ENCODE measurements at regions not wholly inside any gene's neighbourhood (a gene's known extent, or its start where the extent isn't known, plus 50 kb on each side); places are given as distances from the start of the nearest gene placed in this dataset.

DNA sequence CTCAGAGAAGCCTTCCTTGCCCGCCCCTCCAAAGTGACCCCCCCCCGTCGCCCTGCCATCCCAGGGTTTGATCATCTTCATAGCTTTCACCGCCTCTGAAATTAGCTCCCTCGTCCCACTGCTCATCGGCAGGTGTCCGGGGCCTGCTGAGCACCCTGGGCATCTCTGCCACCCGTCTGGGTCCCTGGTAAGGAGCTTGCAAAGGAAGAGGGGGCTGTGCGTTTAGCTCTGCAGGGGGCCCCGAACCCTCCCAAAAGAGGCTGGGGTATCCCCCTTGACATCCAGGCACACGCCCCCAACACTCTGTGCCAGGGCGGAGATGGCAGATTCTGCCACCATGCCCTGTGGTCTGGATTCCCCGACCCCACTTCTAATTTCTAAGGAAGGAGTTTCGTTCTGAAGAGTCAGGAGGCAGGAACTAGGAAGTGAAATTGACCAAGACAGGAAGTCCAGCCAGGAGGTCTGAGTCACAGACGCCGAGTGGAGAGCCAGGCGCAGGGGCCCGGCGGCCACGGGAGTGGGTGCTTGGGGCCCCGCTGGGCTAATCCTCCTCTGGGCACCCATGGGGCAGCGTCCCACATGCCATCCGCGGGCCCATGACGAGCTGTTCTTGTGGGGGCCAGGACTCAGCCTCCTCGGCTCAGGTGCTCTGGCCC lies 95.7 kb downstream of the RFLNA start:
- H3K27ac ChIP-seq: peak overlapping the region; percentile 90 to 96
- intact Hi-C loops (cut with DNase I; ENCODE audit: low total_unique reads): no loop called here
- H3K4me1 ChIP-seq: peaks cover 10 to 98% (median 93%) of the 10 kb centered on the region in 4 donors
- peak; percentile 78 to 87 for DNase-seq
- TF ChIP-seq CTCF (IDR thresholded peaks at IDR 0.05): no peak
- peaks cover 0 to 14% (median 8%) of the 10 kb centered on the region in 3 donors for H3K36me3 ChIP-seq
- H3K9me3 ChIP-seq: no peaks in the 10 kb centered on the region
- H3K27me3 ChIP-seq: no peaks in the 10 kb centered on the region
- no peak overlapping the region for H3K4me3 ChIP-seq

DNA sequence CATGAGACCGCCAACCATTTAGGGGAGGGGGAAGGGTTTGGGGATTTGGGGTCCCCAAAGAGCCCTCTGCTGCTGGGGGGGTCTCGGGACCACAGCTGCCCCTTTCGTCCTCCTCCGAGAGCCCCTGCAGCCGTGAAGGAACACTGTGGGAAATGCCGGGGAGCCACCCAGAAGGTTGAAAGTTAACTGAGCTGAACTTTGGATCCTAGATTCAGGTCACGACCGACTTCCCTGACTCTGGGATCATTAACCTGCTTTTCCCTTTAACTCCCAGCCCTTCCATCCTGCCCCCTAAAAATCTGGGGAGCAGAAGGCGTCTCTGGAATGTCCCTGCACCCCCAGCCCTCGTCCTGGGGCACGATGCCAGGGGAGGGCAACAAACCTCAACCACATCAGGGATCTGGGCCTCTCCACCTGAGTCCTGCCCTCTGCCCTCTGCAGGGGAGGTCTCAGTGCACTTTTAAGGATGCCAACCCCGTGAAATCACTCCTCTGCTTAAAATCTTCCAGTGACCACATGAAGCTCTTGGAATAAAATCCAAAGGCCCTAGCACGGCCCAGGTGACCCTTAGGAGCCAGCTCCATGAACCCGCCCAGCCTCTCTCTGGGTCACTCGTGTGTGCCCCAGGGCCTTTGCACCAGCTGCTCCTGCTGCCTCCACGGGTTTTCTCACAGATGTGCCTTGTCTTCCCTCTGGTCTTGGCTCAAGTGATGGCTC lies 95.0 kb downstream of the RFLNA start:
- no peak for DNase-seq
- Histone ChIP-seq H3K4me3 (peak overlapping the region; percentile 59 to 64), H3K36me3 (peaks cover 0 to 16% (median 15%) of the 10 kb centered on the region in 3 donors), H3K27me3 (no peaks in the 10 kb centered on the region), H3K9me3 (no peaks in the 10 kb centered on the region), H3K4me1 (peaks cover 10 to 98% (median 92%) of the 10 kb centered on the region in 4 donors), H3K27ac (peak overlapping the region; percentile 90 to 96)
- no peak for TF ChIP-seq CTCF (IDR thresholded peaks at IDR 0.05)
- intact Hi-C loops (cut with DNase I; ENCODE audit: low total_unique reads): loop anchor here (5.0 to 10.0 kb wide), 2 partner anchors 32 to 375 kb away; no protein-coding TSS in a partner anchor

DNA sequence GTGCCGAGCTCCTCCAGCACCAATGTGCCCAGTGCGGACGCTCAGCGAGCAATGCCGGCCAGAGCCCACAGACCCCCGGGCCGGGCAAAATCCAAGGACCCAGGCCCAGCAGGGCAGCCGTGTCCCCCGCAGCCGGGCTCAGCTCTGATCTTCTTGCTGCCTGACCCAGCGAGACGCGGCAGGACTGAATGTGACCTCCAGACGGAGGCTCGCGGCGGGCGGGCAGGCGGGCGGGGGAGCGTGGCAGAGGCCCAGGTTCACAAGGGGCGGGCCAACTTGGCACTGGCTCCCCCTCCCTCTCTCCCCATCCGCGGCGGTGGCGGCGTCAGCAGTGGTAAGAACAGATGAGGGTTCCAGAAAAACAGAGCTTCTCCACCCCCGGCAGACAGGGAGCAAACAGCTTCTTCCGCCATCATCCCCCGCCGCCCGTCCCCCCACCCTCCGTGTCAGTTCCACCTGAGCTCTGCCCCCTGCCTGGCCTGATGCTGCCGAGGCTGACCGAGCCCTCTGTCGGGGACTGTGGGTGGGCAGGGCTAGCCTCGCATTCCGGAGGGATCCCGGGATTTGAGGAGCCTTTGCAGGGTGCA lies 94.3 kb downstream of the RFLNA start:
- peaks cover 10 to 98% (median 89%) of the 10 kb centered on the region in 4 donors for H3K4me1 ChIP-seq
- peak overlapping the region; percentile 90 to 96 for H3K27ac ChIP-seq
- intact Hi-C loops (cut with DNase I; ENCODE audit: low total_unique reads): loop anchor here (5.0 to 10.0 kb wide), 2 partner anchors 33 to 376 kb away; no protein-coding TSS in a partner anchor
- DNase-seq: peak; percentile 92 to 97
- H3K36me3 ChIP-seq: peaks cover 0 to 22% (median 21%) of the 10 kb centered on the region in 3 donors
- no peaks in the 10 kb centered on the region for H3K27me3 ChIP-seq
- no peaks in the 10 kb centered on the region for H3K9me3 ChIP-seq
- peak overlapping the region; percentile 59 to 64 for H3K4me3 ChIP-seq
- TF ChIP-seq CTCF (IDR thresholded peaks at IDR 0.05): no peak

- peaks cover 10 to 93% (median 84%) of the 10 kb centered on the region in 4 donors for H3K4me1 ChIP-seq
- peak overlapping the region; percentile 90 to 96 for H3K27ac ChIP-seq
- DNase-seq: peak; percentile 83 to 94
- H3K9me3 ChIP-seq: no peaks in the 10 kb centered on the region
- H3K4me3 ChIP-seq: peak overlapping the region; percentile 59 to 64
- H3K36me3 ChIP-seq: peaks cover 0 to 27% (median 21%) of the 10 kb centered on the region in 3 donors
- peak in 1 of 2 experiments; percentile 11 for TF ChIP-seq CTCF (IDR thresholded peaks at IDR 0.05)
- H3K27me3 ChIP-seq: no peaks in the 10 kb centered on the region
- intact Hi-C loops (cut with DNase I; ENCODE audit: low total_unique reads): loop anchor here (5.0 to 10.0 kb wide), 2 partner anchors 34 to 376 kb away; no protein-coding TSS in a partner anchor
These were observed 93.8 kb downstream of the RFLNA start for GRCh38 chr12:124388679-124389137.

DNA sequence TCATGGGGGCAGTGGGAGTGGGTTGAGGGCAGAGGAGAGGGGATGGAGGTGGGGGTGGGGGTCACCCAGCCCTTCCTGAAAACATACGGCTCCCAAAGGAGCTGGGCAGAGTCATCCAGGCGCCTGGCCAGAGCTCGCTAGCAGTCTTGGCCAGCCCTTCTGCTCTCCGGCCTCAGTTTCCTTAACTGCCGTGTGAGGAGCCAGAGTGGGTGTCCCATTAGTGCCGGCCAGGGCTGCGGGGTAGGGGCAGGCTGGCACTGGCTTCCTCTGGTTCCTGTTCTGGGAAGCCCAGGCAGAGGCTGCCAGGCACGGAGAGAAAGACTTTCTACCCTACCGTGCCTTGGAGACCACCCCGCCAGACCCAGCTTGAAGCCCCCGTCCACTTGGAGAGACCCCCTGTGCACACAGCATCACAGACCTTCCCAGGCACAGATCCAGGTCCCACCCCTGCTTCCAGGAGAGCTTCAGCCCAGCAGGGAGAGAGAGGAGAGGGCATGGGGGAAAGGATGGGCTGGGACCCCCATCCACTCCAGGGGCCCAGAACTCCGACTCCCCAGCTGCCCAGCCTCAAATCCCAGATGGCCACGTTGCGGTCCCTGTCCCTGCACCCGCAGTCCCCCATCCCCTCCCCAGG lies 93.3 kb downstream of the RFLNA start:
- H3K4me1 ChIP-seq: peaks cover 10 to 87% (median 79%) of the 10 kb centered on the region in 4 donors
- intact Hi-C loops (cut with DNase I; ENCODE audit: low total_unique reads): loop anchor here (5.0 to 10.0 kb wide), 2 partner anchors 34 to 377 kb away; no protein-coding TSS in a partner anchor
- no peak for DNase-seq

More for the DNA sequence above, 93.3 kb downstream of the RFLNA start:
- no peaks in the 10 kb centered on the region for H3K27me3 ChIP-seq
- no peak for TF ChIP-seq CTCF (IDR thresholded peaks at IDR 0.05)
- H3K36me3 ChIP-seq: peaks cover 0 to 33% (median 26%) of the 10 kb centered on the region in 3 donors
- H3K4me3 ChIP-seq: peak overlapping the region; percentile 59 to 64
- no peaks in the 10 kb centered on the region for H3K9me3 ChIP-seq
- H3K27ac ChIP-seq: peak overlapping the region; percentile 90 to 96

Measured in tibial artery (tissue), 4 donors.